Adipocyte (in vitro differentiated cells): ENCODE measurements at regions not wholly inside any gene's neighbourhood (a gene's known extent, or its start where the extent isn't known, plus 50 kb on each side); places are given as distances from the start of the nearest gene placed in this dataset.

Source experiments
- DNase-seq: peaks from one replicate; pipeline ENCODE4 v3.0.0-alpha.2; 2015; ENCODE audit warnings: low read depth
- H3K27me3 ChIP-seq: replicated peaks from 2 replicates; pipeline ENCODE4 v1.7.0; 2013; ENCODE audit warnings: mild to moderate bottlenecking, low read length, moderate library complexity; ENCODE audit not compliant: control insufficient read depth, insufficient read depth
- H3K36me3 ChIP-seq: 2 replicates; pipeline ENCODE4 v1.7.0; 2013; ENCODE audit warnings: low read length, mild to moderate bottlenecking, moderate library complexity; ENCODE audit not compliant: control insufficient read depth, insufficient read depth, severe bottlenecking
- H3K4me1 ChIP-seq: 2 replicates; pipeline ENCODE4 v1.7.0; 2013; ENCODE audit warnings: mild to moderate bottlenecking, low read length, moderate library complexity; ENCODE audit not compliant: control insufficient read depth, insufficient read depth
- H3K4me3 ChIP-seq: 2 replicates; pipeline ENCODE4 v1.7.0; 2013; ENCODE audit warnings: mild to moderate bottlenecking, low read length, moderate library complexity
- H3K9ac ChIP-seq: 2 replicates; pipeline ENCODE4 v1.7.0; 2013; ENCODE audit warnings: mild to moderate bottlenecking, low read length, moderate library complexity
- H3K9me3 ChIP-seq: 2 replicates; pipeline ENCODE4 v1.7.0; 2013; ENCODE audit warnings: mild to moderate bottlenecking, low read length, moderate library complexity; ENCODE audit not compliant: control insufficient read depth

DNA sequence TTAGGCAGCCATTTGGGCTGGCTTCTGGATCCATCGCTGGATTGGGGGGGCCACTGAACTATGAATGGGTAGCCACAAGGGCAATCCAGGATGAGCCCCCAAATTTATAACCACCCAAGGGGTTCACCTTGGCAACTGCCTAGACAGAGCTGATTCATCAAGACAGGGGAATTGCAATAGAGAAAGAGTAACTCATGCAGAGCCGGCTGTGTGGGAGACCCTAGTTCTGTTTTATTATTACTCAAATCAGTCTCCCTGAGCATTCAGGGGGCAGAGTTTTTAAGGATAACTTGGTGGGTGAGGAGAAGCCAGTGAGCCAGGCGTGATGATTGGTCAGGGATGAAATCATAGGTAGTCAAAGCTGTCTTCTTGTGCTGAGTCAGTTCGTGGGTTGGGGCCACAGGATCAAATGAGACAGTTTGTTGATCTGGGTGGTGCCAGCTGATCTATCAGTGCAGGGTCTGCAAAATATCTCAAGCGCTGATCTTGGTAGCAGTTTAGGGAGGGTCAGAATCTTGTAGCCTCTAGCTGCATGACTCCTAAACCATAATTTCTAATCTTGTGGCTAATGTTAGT is 57.9 kb downstream of the DNAJB9 start:
- no peaks in the 10 kb centered on the region for H3K36me3 ChIP-seq
- no peak for DNase-seq
- no peak overlapping the region for H3K9ac ChIP-seq
- H3K4me3 ChIP-seq, result no peak overlapping the region
- peaks cover 25% of the 10 kb centered on the region for H3K4me1 ChIP-seq
- no peaks in the 10 kb centered on the region for H3K27me3 ChIP-seq
- H3K9me3 ChIP-seq, result no peaks in the 10 kb centered on the region

GRCh38 chr7:108628678-108629077 is 59.0 kb downstream of the DNAJB9 start:
- Histone ChIP-seq H3K9me3 (no peaks in the 10 kb centered on the region), H3K36me3 (no peaks in the 10 kb centered on the region)
- no peak for DNase-seq

DNA sequence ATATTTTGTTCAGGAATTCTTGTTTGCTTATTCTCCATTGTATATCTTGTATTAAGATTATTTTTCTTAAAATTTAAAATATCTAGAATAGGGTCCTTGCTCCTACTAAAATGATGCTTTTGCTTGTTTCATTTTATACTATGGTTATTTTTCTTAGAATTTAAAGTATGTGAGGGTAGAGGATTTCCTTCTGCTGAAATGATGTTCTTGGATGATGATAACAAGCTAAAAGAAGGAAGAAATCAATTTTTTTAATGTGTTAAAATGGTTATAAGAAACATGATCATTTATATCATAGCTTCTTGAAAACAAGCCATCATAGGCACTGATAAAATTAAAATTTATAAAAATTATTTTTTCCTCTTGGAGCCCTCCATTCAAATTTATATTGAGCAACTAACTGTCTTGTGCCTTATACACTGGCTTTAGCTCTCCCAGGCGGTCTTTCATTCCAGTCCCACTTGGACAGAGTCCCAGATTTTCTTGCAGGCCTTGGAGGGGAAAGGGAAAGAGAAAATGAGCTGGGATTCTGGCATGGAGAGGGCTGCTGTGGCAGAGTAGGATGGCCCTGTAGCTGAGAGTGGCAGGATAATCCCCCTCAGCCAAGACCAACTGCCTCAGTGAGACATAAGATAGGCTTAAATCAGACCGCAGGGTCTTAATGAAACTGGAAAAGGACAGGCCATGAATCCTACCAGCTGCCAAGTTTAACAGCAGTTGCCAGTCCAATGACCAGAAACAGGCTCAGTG is 60.2 kb downstream of the DNAJB9 start:
- H3K9me3 ChIP-seq, result no peaks in the 10 kb centered on the region
- H3K27me3 ChIP-seq, result no peaks in the 10 kb centered on the region
- peaks cover 25% of the 10 kb centered on the region for H3K4me1 ChIP-seq
- DNase-seq, result peak; percentile 45
- H3K9ac ChIP-seq, result peak overlapping the region; percentile 12
- no peaks in the 10 kb centered on the region for H3K36me3 ChIP-seq
- no peak overlapping the region for H3K4me3 ChIP-seq

More at GRCh38 chr7:108628678-108629077, 59.0 kb downstream of the DNAJB9 start:
- no peak overlapping the region for H3K4me3 ChIP-seq
- no peaks in the 10 kb centered on the region for H3K27me3 ChIP-seq
- H3K9ac ChIP-seq, result no peak overlapping the region
- H3K4me1 ChIP-seq, result peaks cover 25% of the 10 kb centered on the region

DNA sequence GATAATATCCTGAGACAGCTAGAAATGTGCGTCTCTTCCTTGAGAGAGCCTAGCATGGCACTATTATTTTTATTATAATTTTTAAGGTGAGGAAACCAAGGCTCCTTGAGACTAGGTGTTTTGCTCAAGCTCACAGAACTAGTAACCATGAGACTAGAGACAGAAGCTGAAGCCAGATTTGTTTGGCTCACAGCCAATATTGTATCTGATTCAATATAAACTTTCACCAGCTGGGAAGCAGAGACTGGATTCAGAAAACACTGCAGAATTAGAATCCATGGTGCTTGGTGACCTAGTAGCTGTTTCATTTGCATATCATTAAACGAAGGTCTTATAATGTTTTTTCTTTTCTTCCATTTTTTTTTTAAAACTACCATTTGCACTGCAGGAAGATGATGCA is 64.4 kb downstream of the DNAJB9 start:
- DNase-seq, result no peak
- no peak overlapping the region for H3K9ac ChIP-seq
- H3K36me3 ChIP-seq, result no peaks in the 10 kb centered on the region
- H3K9me3 ChIP-seq, result no peaks in the 10 kb centered on the region
- no peak overlapping the region for H3K4me3 ChIP-seq
- peaks cover 20% of the 10 kb centered on the region for H3K4me1 ChIP-seq
- H3K27me3 ChIP-seq, result no peaks in the 10 kb centered on the region

DNA sequence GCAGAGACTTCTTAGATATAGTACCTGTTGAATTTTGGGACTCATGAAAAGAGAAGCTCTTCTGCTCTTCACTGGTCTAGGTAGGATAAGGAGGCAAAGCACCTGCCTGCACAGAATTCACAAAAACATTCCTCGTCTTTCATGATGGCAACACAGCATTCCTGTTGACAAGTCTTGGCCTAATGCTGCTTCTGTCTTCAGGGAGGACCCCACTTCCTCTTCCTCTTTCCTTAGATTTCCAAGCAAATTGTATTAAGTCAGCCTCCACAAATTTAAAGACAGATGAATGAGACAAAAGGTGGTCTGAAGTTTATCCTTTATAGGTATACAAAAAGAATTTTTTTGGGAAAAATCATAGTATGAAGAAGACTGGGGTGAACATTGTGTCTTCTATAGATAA is 64.9 kb downstream of the DNAJB9 start:
- H3K9ac ChIP-seq, result no peak overlapping the region
- peaks cover 16% of the 10 kb centered on the region for H3K4me1 ChIP-seq
- H3K4me3 ChIP-seq, result no peak overlapping the region
- H3K9me3 ChIP-seq, result no peaks in the 10 kb centered on the region
- no peaks in the 10 kb centered on the region for H3K36me3 ChIP-seq
- DNase-seq, result no peak
- no peaks in the 10 kb centered on the region for H3K27me3 ChIP-seq

- Histone ChIP-seq H3K9ac (no peak overlapping the region), H3K4me3 (no peak overlapping the region), H3K27me3 (no peaks in the 10 kb centered on the region), H3K36me3 (no peaks in the 10 kb centered on the region), H3K9me3 (no peaks in the 10 kb centered on the region), H3K4me1 (no peaks in the 10 kb centered on the region)
- no peak for DNase-seq
Measured at GRCh38 chr7:108637049-108637621, 67.5 kb downstream of the DNAJB9 start.

DNA sequence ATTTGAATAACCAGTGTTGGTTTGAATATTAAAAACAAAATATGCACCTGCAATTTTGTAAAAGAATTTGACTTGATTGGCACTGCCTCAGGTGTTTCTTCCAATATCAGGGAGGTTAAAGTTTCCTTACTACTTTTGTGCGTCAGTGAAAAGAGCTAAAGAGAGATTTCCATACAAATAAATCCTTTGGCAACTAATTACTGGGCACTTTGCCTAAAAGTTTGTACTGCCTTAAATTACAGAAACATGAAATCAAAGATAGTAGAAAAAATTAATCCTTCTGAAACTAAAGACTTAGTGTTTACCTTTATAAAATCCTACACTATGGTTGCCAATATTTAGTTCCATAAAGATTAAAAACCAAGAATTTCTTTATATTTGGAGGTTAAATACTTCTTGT is 72.5 kb downstream of the DNAJB9 start:
- Histone ChIP-seq H3K4me1 (no peaks in the 10 kb centered on the region), H3K9ac (no peak overlapping the region), H3K27me3 (no peaks in the 10 kb centered on the region), H3K36me3 (no peaks in the 10 kb centered on the region), H3K4me3 (no peak overlapping the region), H3K9me3 (no peaks in the 10 kb centered on the region)
- DNase-seq, result no peak

DNA sequence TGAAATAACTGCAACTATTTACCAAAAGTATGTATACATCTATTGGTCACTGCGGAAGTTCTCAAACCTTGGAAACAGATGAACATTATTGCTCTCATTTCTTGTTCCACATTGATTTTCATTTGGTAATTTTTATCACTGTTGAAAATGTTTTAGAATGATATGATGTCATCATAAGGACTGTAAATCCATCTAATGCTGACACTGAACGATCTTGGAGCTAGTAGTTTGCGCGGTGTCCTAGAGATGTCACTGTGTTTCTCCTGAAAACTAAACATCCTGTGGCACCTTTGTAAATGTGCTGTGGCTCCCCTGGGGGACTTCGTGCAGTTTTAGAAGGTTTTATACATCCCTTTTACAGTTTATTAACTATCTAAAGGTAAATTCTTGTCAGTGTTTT is 73.5 kb downstream of the DNAJB9 start:
- no peaks in the 10 kb centered on the region for H3K27me3 ChIP-seq
- no peak for DNase-seq
- no peak overlapping the region for H3K9ac ChIP-seq
- H3K4me3 ChIP-seq, result no peak overlapping the region
- H3K9me3 ChIP-seq, result no peaks in the 10 kb centered on the region
- no peaks in the 10 kb centered on the region for H3K36me3 ChIP-seq
- H3K4me1 ChIP-seq, result no peaks in the 10 kb centered on the region

GRCh38 chr7:108648989-108649388 is 79.3 kb downstream of the DNAJB9 start:
- no peaks in the 10 kb centered on the region for H3K36me3 ChIP-seq
- H3K9ac ChIP-seq, result no peak overlapping the region
- no peaks in the 10 kb centered on the region for H3K9me3 ChIP-seq
- H3K4me3 ChIP-seq, result no peak overlapping the region
- peaks cover 19% of the 10 kb centered on the region for H3K4me1 ChIP-seq
- no peak for DNase-seq
- no peaks in the 10 kb centered on the region for H3K27me3 ChIP-seq

DNA sequence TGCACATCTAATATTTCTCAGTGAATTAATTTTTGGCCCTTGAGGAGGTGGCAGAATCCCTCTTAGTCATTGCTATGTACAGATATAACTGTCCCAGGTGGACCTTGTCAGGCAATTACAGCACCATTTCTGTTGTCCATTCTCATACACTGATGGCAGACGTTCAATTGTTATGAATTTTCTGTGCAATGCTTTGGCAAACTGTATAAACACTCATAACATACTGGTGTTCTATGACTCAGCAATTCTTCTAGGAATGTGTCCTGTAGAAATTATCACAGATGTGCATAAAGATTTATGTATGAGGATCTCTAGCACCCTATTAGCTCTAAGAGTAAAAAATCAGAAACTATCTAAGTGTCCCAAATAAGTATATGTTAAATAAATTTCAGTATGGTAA is 80.8 kb downstream of the DNAJB9 start:
- DNase-seq, result peak; percentile 56
- Histone ChIP-seq H3K9ac (no peak overlapping the region), H3K27me3 (no peaks in the 10 kb centered on the region), H3K9me3 (no peaks in the 10 kb centered on the region), H3K4me3 (no peak overlapping the region), H3K36me3 (no peaks in the 10 kb centered on the region), H3K4me1 (peaks cover 19% of the 10 kb centered on the region)

GRCh38 chr7:108652886-108653285 is 83.2 kb downstream of the DNAJB9 start:
- Histone ChIP-seq H3K9ac (no peak overlapping the region), H3K27me3 (no peaks in the 10 kb centered on the region), H3K4me1 (peaks cover 19% of the 10 kb centered on the region), H3K36me3 (no peaks in the 10 kb centered on the region), H3K4me3 (no peak overlapping the region), H3K9me3 (no peaks in the 10 kb centered on the region)
- no peak for DNase-seq
